OCI-M2 (cell line): ENCODE measurements at regions not wholly inside any gene's neighbourhood (a gene's known extent, or its start where the extent isn't known, plus 50 kb on each side); places are given as distances from the start of the nearest gene placed in this dataset.
"Not testable (repeated sequence)": the region's sequence is repeated elsewhere in the genome, so short reads cannot be mapped to it uniquely, and the experiment has no call there.

Source experiments
- DNase-seq: peaks from one replicate; lab custom pipeline; 2025; ENCODE audit not compliant: unreplicated experiment; lab: John Stamatoyannopoulos, UW

- not testable (repeated sequence) for DNase-seq
These were observed 1014.9 kb downstream of the SOCS6 start for GRCh38 chr18:71303743-71304142.

- DNase-seq: no peak
These were observed 1012.8 kb downstream of the SOCS6 start for GRCh38 chr18:71301596-71301995.

GRCh38 chr18:71294201-71294600 is 1005.4 kb downstream of the SOCS6 start:
- not testable (repeated sequence) for DNase-seq

- no peak for DNase-seq
These were observed 1004.5 kb downstream of the SOCS6 start for GRCh38 chr18:71293322-71293721.

- no peak for DNase-seq
These were observed 998.4 kb downstream of the SOCS6 start for GRCh38 chr18:71287268-71287667.

- no peak for DNase-seq
These were observed 963.6 kb downstream of the SOCS6 start for GRCh38 chr18:71252351-71252865.

- DNase-seq: no peak
These were observed 961.3 kb downstream of the SOCS6 start for GRCh38 chr18:71250191-71250590.

- DNase-seq: no peak
These were observed 960.9 kb downstream of the SOCS6 start for GRCh38 chr18:71249791-71250190.

GRCh38 chr18:71242981-71243380 is 954.1 kb downstream of the SOCS6 start:
- no peak for DNase-seq

- DNase-seq: no peak
These were observed 950.3 kb downstream of the SOCS6 start for GRCh38 chr18:71238974-71239624.

- no peak for DNase-seq
These were observed 948.8 kb downstream of the SOCS6 start for GRCh38 chr18:71237641-71238040.

- DNase-seq: no peak
These were observed 944.3 kb downstream of the SOCS6 start for GRCh38 chr18:71233177-71233576.

- DNase-seq: no peak
These were observed 934.6 kb downstream of the SOCS6 start for GRCh38 chr18:71223486-71223885.

- no peak for DNase-seq
These were observed 932.6 kb downstream of the SOCS6 start for GRCh38 chr18:71221405-71221804.

- DNase-seq: not testable (repeated sequence)
These were observed 923.9 kb downstream of the SOCS6 start for GRCh38 chr18:71212739-71213138.

- no peak for DNase-seq
These were observed 923.4 kb downstream of the SOCS6 start for GRCh38 chr18:71212222-71212621.

- DNase-seq: no peak
These were observed 921.1 kb downstream of the SOCS6 start for GRCh38 chr18:71209944-71210343.

GRCh38 chr18:71194438-71194837 is 905.6 kb downstream of the SOCS6 start:
- DNase-seq: no peak

GRCh38 chr18:71189581-71189980 is 900.7 kb downstream of the SOCS6 start:
- DNase-seq: no peak

GRCh38 chr18:71168557-71169145 is 879.8 kb downstream of the SOCS6 start:
- no peak for DNase-seq

GRCh38 chr18:71136487-71136886 is 847.6 kb downstream of the SOCS6 start:
- DNase-seq: no peak

GRCh38 chr18:71134122-71134521 is 845.3 kb downstream of the SOCS6 start:
- no peak for DNase-seq

- DNase-seq: no peak
These were observed 843.1 kb downstream of the SOCS6 start for GRCh38 chr18:71131918-71132317.
